Esophagus muscularis mucosa (tissue), 3 donors: ENCODE measurements at regions not wholly inside any gene's neighbourhood (a gene's known extent, or its start where the extent isn't known, plus 50 kb on each side); places are given as distances from the start of the nearest gene placed in this dataset.

ENCODE experiments used
- CTCF ChIP-seq, 3 experiments: fragments of 200-600 bp in 2 of 3; fragments of 450-650 bp in 1 of 3; sonication (generic) in 2 of 3; IDR thresholded peaks; one replicate each; pipeline ENCODE4 v1.5.1; 2017 to 2019; ENCODE audit warnings: antibody characterized with exemption in 3 of 3, mild to moderate bottlenecking in 2 of 3, moderate library complexity in 1 of 3
- POLR2AphosphoS5 ChIP-seq, 2 donors: sonication (generic); formaldehyde crosslinking; IDR thresholded peaks; one replicate each; pipeline ENCODE4 v1.6.1; 2017; ENCODE audit warnings: antibody characterized with exemption in 2 of 2

- TF ChIP-seq CTCF (IDR thresholded peaks at IDR 0.05) (no peak), POLR2AphosphoS5 (IDR thresholded peaks at IDR 0.05) (no peak)
Observed at GRCh38 chr19:16005925-16006324, 57.1 kb downstream of the OR10H4 start.
